DMS79 treated with DMSO at 0.1 percent for 48 hours (cell line): ENCODE measurements at regions not wholly inside any gene's neighbourhood (a gene's known extent, or its start where the extent isn't known, plus 50 kb on each side); places are given as distances from the start of the nearest gene placed in this dataset.

Experiments
- DNase-seq: peaks from one replicate; lab custom pipeline; 2025; lab: John Stamatoyannopoulos, UW

DNA sequence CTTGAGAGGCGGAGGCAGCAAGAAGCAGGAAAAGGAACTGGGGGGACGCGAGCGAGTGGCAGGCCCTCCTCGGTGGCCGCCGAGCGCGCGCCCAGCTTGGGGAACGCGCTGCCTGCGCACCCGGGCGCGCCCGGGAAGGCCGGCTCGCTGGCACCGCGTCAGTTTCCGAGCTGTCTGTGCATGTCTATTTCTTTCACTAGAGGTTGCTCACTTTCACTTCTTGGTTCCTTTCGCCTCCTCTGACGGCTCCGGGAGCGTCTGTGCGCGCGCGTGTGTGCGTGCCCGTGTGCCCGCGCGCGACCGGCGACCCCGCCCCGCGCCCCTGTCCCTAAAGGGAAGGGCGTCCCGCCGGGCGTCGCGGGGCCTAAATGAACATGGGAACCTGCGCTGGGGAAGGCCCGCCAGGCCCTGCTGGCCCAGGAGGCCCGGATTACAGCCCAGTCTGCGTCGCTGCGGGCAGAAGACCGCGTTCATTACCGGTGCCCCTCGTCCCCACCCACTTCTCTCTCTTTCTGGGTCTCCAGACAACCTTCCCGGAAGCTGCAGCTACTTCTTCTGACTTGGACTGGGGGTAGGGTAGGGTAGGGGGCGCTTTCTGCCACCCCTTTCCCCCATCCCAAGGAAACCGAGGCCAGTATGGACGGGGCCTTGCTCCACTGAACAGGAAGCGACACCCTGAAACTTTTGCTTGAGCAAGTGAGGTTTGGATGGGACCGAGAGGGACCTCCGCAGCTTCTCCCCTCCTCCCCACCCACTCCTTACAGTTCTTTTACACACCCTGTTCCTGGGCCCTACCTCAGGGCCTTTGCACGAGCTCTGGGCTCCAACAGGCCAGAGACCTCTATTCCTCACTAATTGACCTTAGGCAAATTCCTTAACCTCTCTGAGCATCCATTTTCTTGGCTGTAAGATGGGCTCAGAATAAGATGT is 205.8 kb upstream of the IER5L start:
- DNase-seq, result peak; percentile 83

DNA sequence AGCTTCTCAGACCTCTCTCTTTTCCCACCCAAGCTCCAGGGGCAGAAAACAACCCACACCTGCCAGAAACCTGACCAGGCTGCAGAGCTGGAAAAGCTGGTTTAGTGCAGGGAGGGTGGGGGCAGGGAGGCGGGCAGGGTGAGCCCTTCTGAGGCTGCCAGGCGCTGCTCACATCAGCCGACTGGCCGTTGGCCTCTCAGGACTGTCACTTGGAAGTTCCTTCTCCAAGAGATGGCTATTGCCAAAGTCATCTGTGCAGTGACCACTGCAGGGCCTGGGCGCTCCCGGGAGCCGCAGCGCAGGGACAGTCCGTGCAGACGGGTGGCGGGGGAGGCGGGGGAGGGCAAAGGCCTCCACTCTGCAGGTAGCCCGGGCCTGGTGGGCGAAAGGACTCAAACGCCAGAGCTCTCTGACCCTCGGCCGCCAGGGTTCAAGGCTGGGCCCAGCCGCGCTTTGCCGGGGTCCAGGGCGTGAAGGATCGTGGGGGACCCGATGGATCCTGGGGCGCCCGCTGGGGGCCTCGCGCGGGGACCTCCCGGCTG is 205.0 kb upstream of the IER5L start:
- DNase-seq, result peak; percentile 93

DNA sequence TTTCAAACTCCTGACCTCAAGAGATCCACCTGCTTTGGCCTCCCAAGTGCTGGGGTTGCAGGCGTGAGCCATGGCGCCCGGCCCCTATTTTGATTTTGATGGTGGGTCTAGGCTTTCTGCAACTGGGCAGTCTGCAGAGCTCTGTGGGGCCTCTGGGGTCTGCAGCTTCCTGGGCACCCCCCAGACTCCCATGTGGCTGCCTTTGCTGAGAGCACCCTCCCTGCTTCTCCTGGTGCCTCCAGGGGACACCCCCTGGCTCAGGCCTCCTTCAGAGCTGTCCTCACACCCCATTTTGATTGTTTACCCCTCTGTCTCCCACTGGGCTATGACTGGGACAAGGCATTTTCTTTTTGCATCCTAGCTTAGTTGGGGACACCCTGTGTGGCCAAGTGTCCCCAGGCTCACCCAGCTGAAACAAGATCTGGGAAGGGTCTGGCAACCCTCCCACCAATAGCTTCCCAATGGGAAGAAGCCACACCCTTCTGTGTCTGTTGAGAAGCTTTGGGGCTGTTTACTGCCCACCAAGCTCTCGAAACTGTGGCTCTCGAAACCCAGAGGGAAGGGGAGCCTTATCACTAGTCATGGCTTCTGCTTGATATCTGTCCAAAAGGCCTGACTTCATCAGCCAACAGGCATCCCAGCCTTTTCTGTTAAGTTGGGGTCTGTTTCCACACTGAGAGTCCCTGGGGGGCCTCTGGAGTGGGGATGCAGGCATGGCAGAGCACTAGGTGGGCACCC is 204.4 kb upstream of the IER5L start:
- peak; percentile 93 for DNase-seq

DNA sequence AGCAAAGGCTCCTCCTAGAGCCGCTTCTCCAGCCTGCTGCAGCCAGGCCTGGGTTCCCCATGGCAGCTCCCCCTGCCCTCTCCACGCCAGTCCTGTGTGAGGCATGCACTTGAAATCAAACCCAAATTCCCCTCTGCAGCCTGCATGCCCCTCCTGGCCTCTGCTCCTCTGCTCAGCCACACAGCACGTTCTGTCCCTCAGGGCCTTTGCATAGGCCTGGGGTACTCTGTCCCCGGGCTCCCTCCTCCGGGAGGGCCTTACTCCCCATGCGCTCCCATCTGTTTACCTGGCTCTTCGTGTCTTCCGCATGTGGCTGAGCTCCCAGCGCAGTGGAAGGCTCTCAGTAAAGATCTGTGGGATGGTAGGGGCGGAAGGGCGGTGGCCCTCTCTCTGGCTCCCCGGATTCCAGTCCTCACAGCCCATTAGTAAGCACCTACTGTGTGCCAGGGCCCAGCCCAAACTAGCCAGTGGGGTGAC is 203.5 kb upstream of the IER5L start:
- DNase-seq, result no peak

DNA sequence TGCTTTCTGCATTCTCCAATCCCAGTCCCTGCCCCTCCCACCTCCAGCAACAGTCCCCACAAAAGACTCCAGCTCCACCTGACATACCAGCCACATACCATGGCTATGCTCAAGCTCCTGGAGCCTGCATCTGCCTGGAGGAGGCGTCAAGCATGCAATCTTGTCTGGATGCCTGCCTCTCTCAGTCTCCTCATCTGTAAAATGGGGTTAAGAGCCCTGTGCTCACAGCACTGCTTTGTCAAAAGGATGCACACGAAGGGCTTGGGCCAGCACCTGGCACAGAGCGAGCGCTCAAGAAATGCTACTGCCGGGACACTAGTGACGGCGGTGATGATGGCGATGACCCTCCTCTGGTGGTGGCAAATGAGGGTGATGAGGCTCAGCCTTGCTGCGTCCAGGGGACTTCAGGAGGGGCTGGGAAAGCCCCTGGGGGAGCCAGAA is 202.9 kb upstream of the IER5L start:
- no peak for DNase-seq

DNA sequence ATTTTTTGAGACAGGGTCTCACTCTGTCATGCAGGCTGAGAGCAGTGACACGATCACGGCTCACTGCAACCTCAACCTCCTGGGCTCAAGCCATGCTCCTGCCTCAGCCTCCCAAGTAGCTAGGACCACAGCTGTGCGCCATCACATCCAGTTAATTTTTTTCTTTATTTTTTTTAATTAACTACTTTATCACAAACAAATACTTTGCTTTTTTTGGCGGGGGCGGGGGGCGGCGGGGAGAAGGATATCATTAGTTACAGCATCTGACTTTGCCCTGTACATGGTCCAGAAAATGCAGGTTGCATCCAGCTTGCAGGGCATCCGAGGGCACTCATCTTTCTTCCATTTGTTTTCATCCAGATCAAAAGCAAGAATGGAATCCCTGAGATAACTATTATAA is 201.8 kb upstream of the IER5L start:
- DNase-seq, result no peak

DNA sequence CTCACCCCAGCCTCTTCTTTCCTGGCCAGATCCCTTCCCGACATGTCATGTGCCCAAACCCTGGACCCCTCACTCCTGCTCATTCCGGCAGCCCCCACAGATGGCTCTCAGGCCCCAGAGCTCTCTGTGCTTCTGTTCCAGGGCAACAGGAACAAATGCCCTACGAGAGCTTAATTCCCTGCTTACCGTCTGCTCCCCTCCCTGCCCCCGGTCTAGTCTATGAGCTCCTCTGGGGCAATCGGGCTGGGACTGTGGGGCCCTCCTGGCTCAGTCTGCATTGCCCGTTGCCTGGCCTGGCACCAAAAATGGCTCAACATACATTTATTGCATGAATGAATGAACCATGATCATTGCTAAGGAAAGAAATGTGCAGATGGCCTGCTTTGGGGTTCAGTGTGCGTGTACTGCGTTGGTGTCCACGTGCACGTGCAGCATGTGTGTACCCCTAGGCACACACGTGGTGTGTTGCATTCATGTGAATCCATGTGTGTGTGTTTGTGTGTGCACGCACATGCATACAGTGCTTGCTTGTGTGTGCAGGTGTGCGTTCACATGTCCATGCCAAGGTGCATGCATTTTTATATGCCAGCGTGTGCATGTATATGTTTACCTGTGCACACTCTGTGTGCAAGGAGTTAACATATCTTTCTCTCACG is 201.2 kb upstream of the IER5L start:
- DNase-seq, result no peak

DNA sequence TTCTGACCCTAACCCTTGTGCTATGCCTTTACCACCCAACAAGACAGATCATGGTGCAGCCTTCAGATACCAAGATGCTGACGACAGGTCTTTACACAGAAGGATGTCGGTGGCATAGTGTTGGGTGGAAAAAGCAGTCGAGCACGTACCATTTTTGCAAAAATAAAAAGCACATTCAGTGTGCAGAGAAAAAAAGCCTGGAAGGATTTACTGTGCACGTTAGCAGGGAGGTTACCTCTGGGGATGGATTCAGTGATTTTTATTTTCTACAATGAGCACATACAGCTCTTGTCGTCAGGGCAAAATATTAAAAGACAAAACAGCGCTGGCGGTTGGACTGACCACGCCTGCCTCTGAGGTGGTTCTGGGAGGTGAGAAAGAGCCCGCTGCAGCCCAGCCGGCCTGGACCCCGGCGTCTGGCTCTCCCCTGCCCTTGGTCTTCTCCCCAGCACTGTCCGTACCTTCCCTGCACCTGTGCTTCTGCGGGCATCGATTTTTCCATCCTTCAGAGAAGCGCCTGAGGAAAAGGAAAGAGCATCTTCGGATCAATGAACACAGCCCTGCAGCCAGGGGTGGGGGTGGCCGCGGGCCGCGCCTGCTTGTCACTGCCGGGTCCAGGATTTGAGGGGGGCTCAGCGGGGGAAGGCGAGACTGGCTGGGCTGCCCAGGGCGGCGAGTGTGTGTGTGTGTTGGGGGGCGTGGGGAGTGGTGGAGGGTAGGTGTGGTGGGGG is 200.0 kb upstream of the IER5L start:
- DNase-seq, result no peak

DNA sequence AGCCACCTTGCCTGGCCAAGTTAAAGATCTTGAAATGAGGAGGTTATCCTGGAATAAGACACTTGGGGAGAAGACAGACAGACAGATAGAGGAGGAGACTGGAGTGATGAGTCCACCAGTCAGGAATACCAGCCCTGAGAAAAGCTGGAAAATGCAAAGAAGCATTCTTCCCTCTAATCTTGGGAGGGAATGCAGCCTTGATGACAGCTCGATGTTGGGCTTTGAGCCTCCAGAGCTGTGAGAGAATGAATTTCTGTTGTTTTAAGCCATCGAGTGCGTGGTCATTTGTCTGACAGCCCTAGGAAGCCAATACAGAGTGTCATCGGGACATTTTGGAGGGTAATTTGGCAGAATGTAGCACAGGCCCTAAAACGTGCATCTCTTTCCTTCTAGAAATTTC is 199.1 kb upstream of the IER5L start:
- DNase-seq, result no peak

DNA sequence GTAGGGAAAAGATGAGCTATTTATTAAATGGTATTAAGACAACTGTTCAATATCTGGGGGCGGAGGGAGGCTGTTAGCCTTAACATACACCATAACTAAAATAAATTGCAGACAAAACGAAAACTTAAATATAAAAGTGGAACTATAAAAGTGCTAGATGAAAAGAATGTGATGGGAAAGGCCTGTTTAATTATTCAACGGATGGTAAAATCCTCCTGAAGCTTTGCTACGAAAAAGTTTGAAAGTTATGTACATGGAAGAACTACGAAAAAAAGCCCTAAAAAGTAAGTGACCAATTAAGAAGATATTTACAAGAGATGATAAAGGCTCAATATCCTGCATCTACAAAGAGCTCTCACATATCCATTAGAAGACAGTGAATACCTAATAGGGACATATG is 197.8 kb upstream of the IER5L start:
- DNase-seq, result no peak

DNA sequence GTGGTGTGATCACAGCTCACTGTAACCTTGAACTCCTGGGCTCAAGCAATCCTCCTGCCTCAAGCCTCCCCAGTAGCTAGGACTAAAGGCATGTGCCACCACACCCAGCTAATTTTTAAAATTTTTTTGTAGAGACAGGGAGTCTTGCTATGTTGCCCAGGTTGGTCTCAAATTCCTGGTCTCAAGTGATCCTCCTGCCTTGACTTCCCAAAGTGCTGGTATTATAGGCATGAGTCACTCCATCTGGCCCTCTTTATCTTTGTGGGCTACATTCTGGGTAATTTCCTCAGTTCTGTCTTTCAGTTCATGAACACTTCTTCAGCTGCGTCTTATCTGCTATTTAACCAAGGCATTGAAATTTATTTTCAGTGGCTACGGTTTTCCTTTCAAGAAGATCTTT is 196.6 kb upstream of the IER5L start:
- no peak for DNase-seq

DNA sequence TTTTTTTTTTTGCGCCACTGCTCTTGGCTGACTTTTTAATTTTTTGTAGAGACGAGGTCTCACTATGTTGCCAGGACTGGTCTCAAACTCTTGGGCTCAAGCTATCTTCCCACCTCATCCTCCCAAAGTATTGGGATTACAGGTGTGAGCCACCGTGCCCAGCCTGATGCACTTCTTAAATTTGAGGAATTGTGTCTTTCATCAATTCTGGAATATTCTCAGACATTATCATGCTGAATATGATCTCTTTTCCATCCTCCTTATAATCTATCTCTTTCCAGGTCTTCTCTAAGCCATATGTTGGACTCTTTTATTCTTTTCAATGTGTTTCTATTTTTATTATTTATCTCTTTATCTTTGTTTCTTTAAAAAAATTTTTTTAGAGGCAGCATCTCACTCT is 196.2 kb upstream of the IER5L start:
- no peak for DNase-seq

DNA sequence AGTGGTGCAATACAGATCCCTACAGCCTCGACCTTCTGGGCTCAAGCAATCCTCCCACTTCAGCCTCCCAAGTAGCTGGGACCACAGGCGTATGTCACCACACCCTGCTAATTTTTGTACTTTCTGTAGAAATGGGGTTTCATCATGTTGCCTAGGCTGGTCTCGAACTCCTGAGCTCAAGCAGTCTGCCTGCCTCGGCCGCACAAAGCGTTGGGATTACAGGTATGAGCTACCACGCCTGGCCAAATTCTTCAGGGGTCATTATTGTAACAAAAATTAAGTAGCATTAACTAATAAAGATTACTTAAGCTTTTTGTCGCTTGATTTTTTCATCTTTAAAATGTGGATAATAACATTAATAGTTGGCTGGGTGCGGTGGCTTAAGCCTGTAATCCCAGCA is 195.3 kb upstream of the IER5L start:
- no peak for DNase-seq

DNA sequence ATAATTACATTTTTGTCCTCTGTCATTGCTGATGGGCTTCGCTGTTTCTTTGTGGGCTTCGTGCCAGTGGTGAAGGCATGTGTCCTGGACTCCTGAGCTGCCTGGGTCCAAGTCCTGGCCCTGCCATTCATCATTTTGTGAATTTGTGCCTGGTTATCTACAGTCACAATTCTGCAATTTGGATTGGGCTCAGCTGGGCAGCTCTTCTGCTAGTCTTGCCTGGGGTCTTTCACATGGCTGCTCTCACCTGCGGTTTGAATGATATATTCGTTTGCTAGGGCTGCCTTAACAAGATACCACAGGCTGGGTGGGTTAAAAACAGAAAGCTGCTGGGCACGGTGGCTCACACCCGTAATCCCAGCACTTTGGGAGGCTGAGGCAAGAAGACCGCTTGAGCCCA is 192.7 kb upstream of the IER5L start:
- no peak for DNase-seq

DNA sequence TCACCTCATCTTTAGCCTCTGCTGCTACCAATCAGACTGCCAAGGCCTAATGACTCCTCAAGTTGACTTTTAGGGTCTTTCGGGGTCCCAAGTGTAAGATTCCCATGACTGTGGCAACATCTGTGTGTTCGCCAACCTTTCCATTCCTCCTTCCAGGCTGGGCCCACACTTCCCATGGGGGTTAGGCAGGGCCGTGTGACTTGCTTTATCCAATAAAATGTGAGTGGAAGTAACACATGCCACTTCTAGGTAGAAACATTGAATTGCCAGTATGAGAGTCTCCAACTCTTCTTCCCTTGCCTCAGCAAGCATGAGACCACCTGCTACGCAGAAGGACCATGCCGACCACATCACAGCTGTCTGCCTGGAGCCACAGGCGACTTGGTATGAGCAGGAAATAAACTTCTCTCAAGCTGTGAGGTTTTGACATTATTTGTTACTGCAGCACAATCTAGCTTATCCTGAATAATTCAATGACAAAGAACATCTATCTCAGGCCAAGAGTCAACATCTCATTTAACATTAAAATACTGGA is 190.4 kb upstream of the IER5L start:
- DNase-seq, result no peak

DNA sequence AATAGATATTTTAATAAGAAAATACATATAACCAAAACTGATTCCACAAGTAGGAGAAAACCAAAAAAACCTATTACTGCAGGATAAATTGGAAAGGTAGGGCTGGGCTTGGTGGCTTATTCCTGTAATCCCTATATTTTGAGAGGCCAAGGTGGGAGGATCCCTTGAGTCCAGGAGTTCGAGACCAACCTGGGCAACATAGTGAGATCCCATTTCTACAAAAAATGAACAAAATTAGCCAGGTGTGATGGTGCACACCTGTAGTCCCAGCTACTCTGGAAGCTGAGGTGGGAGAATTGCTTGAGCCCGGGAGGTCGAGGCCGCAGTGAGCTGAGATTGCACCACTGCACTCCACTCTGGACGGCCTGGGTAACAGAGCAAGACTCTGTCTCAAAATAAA is 189.2 kb upstream of the IER5L start:
- DNase-seq, result no peak

DNA sequence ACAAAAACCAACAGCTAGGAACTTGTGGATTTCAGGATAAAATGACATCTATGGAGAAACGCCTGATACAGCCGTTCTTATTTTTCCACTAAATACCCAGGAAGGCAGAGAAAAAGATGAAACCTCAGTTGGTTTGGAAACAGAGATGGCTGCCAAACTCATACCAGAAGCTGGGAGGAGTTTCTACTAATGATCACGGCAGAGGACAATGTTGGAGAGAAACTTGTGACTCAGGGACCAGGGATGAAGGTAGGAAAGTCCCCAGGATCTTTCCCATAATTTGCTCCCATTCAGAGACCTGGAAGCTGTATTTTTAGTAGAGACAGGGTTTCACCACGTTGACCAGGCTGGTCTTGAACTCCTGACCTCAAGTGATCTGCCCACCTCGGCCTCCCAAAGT is 187.1 kb upstream of the IER5L start:
- no peak for DNase-seq

DNA sequence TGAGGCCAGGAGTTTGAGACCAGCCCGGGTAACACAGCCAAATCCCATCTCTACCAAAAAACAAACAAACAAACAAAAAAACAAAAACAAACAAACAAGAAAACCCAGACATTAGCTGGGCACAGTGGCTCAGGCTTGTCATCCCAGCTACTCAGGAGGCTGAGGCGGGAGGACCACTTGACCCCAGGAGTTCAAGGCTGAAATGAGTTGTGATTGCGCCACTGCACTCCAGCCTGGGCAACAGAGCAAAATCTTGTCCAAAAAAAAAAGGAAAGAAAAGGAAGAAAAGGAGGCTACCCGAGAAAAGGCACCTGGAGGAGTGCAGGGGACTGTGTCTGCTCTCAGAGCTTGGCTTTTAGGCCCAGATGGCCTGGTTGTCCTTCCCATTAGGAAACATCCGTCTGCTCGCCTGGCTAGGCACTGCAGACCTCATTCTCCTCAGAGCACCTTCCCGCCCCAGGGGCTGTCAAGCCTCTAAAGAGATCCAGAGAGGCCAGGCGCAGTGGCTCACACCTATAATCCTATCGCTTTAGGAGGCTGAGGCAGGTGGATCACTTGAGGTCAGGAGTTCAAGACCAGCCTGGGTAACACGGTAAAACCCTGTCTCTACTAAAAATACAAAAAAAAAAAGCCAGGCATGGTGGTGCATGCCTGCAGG is 185.3 kb upstream of the IER5L start:
- DNase-seq, result no peak

DNA sequence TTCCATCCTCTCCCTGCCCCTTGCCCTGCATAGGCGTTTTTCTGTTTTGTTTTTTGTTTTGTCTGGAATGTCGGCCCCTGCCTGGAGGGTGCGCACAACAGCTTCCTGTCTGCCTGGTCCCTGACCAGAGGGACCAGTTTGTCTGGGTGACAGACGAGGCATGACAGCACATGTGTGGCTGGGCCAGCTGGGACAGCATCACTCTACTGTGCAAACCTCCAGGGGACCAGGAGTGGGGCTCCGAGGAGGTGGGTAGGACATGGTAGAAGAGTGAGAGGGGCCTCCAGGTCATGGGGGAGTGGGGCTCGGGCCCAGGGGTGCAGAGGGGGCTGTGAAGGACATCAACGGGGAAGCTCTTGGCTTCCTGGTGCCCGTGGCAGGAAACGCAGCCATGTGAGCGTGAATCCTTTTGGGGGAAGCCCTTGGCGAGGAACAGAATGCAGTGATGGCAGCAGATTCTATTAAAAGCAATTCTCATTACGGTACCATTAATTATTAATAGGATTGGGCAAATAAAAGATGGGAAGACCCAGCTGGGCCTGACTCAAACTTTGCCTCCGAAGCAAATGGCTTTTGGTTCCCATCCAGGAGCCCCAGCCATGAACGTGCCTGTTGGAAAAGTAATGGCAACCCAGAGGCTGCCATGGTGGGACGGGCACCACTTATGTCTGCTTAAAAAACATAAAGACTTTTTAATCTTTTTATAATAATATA is 184.4 kb upstream of the IER5L start:
- no peak for DNase-seq

DNA sequence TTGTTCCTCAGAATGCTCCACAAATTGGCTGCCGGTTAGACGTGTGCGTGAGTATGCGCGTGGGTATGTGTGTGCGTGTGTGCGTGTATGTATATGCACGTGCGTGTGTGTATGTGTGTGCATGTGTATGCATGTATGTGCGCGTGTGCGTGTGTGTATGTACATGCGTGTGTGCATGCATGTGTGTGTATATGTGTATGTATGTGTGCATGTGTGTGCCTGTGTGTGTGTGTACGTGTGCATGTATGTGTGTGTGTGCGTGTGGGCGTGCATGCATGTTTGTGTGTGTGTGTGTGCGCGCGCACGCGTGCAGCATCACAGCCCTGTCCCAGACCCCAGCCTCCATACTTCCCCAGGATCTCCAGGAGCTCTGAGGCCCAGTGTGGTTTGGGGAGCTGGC is 183.1 kb upstream of the IER5L start:
- DNase-seq, result no peak
